Uterus (tissue), 3 donors: ENCODE measurements at regions not wholly inside any gene's neighbourhood (a gene's known extent, or its start where the extent isn't known, plus 50 kb on each side); places are given as distances from the start of the nearest gene placed in this dataset.

Source experiments
- DNase-seq, 2 donors: peaks; one replicate each; pipeline ENCODE4 v3.0.0-alpha.2; 2019 to 2020
- H3K27ac ChIP-seq, 2 donors: fragments of 200-600 bp; sonication (generic); 1 replicate in 1 of 2; 2 replicates in 1 of 2; pipeline ENCODE4 v1.5.1; 2016 to 2018
- H3K27me3 ChIP-seq, 2 donors: fragments of 200-600 bp; sonication (generic); one replicate each; pipeline ENCODE4 v1.5.1; 2018 to 2019; ENCODE audit warnings: control low read depth in 1 of 2
- H3K36me3 ChIP-seq, 2 donors: fragments of 200-600 bp; sonication (generic); one replicate each; pipeline ENCODE4 v1.5.1; 2019; ENCODE audit warnings: control low read depth in 1 of 2
- H3K4me1 ChIP-seq, 2 donors: fragments of 200-600 bp; sonication (generic); one replicate each; pipeline ENCODE4 v1.5.1; 2018 to 2019; ENCODE audit warnings: control low read depth in 1 of 2
- H3K4me3 ChIP-seq, 2 donors: fragments of 200-600 bp; sonication (generic); 1 replicate in 1 of 2; 2 replicates in 1 of 2; pipeline ENCODE4 v1.5.1; 2018 to 2019; ENCODE audit warnings: mild to moderate bottlenecking in 1 of 2
- H3K9me3 ChIP-seq, 2 donors: fragments of 200-600 bp; sonication (generic); one replicate each; pipeline ENCODE4 v1.5.1; 2019; ENCODE audit warnings: control low read depth in 1 of 2
- CTCF ChIP-seq, 4 experiments: fragments of 200-600 bp in 2 of 4; fragments of 450-650 bp in 2 of 4; sonication (generic) in 2 of 4; IDR thresholded peaks; one replicate each; pipeline ENCODE4 v1.5.1; 2016 to 2019; ENCODE audit warnings: antibody characterized with exemption in 4 of 4, mild to moderate bottlenecking in 2 of 4, moderate library complexity in 1 of 4
- POLR2A ChIP-seq, 2 donors: fragments of 450-650 bp; IDR thresholded peaks; one replicate each; pipeline ENCODE4 v1.6.1; 2016; ENCODE audit warnings: antibody characterized with exemption in 2 of 2, mild to moderate bottlenecking in 1 of 2, moderate library complexity in 1 of 2
- intact Hi-C: fragments of 100-400 bp; cut with DNase I; formaldehyde crosslinking; loops from one replicate; pipeline ENCODE4 v1.15.1; 2023; ENCODE audit warnings: low total_unique reads
- donor health status: DM: yes; HTN: yes; CAD: no.

- intact Hi-C loops, result no loop called here
- Histone ChIP-seq H3K36me3 (no peaks in the 10 kb centered on the region), H3K27ac (no peak overlapping the region), H3K4me3 (no peak overlapping the region), H3K27me3 (no peaks in the 10 kb centered on the region), H3K4me1 (no peaks in the 10 kb centered on the region), H3K9me3 (no peaks in the 10 kb centered on the region)
- no peak for TF ChIP-seq CTCF (IDR thresholded peaks at IDR 0.05)
- TF ChIP-seq POLR2A (IDR thresholded peaks at IDR 0.05), result no peak
- no peak for DNase-seq
Measured at GRCh38 chr16:52843381-52843780, 209.3 kb downstream of the CHD9NB start.

- Histone ChIP-seq H3K36me3 (no peaks in the 10 kb centered on the region), H3K27me3 (no peaks in the 10 kb centered on the region), H3K9me3 (no peaks in the 10 kb centered on the region), H3K4me3 (no peak overlapping the region), H3K27ac (no peak overlapping the region), H3K4me1 (no peaks in the 10 kb centered on the region)
- no peak for DNase-seq
- intact Hi-C loops, result no loop called here
- TF ChIP-seq POLR2A (IDR thresholded peaks at IDR 0.05) (no peak), CTCF (IDR thresholded peaks at IDR 0.05) (no peak)
Measured at GRCh38 chr16:52837251-52837650, 215.4 kb downstream of the CHD9NB start.

GRCh38 chr16:52834736-52835465 lies 217.8 kb downstream of the CHD9NB start:
- H3K36me3 ChIP-seq, result no peaks in the 10 kb centered on the region
- no peak for DNase-seq
- no peaks in the 10 kb centered on the region for H3K4me1 ChIP-seq
- TF ChIP-seq POLR2A (IDR thresholded peaks at IDR 0.05) (no peak), CTCF (IDR thresholded peaks at IDR 0.05) (no peak)
- H3K9me3 ChIP-seq, result no peaks in the 10 kb centered on the region
- no peak overlapping the region for H3K4me3 ChIP-seq
- intact Hi-C loops, result no loop called here
- no peak overlapping the region for H3K27ac ChIP-seq
- H3K27me3 ChIP-seq, result no peaks in the 10 kb centered on the region

GRCh38 chr16:52832771-52833170 lies 219.9 kb downstream of the CHD9NB start:
- TF ChIP-seq POLR2A (IDR thresholded peaks at IDR 0.05) (no peak), CTCF (IDR thresholded peaks at IDR 0.05) (no peak)
- Histone ChIP-seq H3K9me3 (no peaks in the 10 kb centered on the region), H3K36me3 (no peaks in the 10 kb centered on the region), H3K27me3 (no peaks in the 10 kb centered on the region), H3K27ac (no peak overlapping the region), H3K4me1 (no peaks in the 10 kb centered on the region), H3K4me3 (no peak overlapping the region)
- DNase-seq, result no peak
- intact Hi-C loops, result no loop called here

- TF ChIP-seq POLR2A (IDR thresholded peaks at IDR 0.05), result no peak
- TF ChIP-seq CTCF (IDR thresholded peaks at IDR 0.05), result no peak
- intact Hi-C loops, result no loop called here
- Histone ChIP-seq H3K27ac (no peak overlapping the region), H3K4me1 (no peaks in the 10 kb centered on the region), H3K27me3 (no peaks in the 10 kb centered on the region), H3K36me3 (no peaks in the 10 kb centered on the region), H3K9me3 (no peaks in the 10 kb centered on the region), H3K4me3 (no peak overlapping the region)
- DNase-seq, result no peak
Measured at GRCh38 chr16:52827456-52827855, 225.2 kb downstream of the CHD9NB start.
